ENCODE measurements at regions not wholly inside any gene's neighbourhood (a gene's known extent, or its start where the extent isn't known, plus 50 kb on each side); places are given as distances from the start of the nearest gene placed in this dataset.

DNA sequence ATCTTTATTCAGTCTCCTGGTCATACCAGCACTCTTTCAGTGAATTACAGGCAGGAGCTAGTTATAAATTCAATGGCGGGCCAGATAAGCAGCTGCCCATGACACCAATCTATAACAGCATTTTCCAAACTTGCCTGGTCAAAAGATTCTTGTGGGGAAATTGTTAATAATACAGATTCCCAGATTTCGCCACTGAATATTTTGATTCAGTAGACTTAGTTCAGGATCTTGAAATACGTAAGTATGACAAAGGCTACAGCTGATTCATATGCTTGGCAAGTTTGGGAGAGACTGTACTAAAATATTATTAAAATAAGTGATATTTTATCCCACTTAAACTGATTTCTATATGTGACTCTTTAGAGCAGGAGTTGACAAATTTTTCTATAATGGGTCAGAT is 119.3 kb downstream of the TMCO5A start:
- peak; percentile 67 for DNase-seq (ENCODE audit: low read depth)
- TF ChIP-seq, protein P1, sequence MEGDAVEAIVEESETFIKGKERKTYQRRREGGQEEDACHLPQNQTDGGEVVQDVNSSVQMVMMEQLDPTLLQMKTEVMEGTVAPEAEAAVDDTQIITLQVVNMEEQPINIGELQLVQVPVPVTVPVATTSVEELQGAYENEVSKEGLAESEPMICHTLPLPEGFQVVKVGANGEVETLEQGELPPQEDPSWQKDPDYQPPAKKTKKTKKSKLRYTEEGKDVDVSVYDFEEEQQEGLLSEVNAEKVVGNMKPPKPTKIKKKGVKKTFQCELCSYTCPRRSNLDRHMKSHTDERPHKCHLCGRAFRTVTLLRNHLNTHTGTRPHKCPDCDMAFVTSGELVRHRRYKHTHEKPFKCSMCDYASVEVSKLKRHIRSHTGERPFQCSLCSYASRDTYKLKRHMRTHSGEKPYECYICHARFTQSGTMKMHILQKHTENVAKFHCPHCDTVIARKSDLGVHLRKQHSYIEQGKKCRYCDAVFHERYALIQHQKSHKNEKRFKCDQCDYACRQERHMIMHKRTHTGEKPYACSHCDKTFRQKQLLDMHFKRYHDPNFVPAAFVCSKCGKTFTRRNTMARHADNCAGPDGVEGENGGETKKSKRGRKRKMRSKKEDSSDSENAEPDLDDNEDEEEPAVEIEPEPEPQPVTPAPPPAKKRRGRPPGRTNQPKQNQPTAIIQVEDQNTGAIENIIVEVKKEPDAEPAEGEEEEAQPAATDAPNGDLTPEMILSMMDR (conservative IDR thresholded peaks at IDR 0.05; ENCODE audit: control insufficient read depth, insufficient read depth, low read depth, low read length): no peak
- H3K4me3 ChIP-seq (ENCODE audit: control insufficient read depth, low read depth, low read length): no peak overlapping the region

DNA sequence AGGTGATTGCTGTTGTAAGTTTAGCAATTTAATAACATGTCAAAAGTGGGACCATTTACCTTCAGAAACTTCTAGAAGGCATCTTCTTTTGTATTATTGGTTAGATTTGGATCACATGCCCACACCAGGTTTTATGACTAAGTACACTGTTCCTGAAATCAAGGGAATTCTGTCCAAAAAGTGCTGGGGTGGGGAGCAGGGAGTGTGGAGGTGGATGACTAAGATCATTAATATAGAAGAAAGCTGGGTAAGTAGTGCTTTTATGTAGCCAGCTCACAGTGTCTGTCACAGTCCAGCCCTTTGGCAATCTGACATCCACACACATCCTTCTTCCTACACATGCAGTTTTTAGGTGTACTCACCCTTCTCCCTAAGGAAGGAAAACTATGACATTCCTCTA is 120.0 kb downstream of the TMCO5A start:
- H3K4me3 ChIP-seq (ENCODE audit: control insufficient read depth, low read depth, low read length): no peak overlapping the region
- TF ChIP-seq, protein P1 (conservative IDR thresholded peaks at IDR 0.05; ENCODE audit: control insufficient read depth, insufficient read depth, low read depth, low read length): no peak
- peak; percentile 95 for DNase-seq (ENCODE audit: low read depth)

DNA sequence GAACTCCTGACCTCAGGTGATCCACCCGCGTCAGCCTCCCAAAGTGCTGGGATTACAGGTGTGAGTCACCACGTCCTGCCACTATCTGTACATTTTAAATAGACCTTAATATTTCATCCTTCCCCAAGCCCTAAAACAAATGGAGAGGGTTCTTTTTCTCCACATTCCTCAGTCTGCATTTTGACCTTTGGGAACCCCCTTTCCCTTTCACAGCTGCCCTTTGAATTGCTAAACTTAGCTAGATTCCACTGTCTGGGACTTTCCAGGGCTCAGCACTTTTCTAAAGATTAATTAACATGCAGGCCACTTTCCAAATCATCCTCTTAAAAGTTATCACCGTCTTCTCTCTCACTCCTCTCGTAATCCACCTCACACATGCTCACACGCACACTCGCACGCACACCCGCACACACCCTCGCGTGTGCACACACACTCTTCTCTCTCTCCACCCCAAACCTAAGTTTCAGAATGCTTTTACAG is 124.2 kb downstream of the TMCO5A start:
- DNase-seq (ENCODE audit: low read depth): no peak
- H3K4me3 ChIP-seq (ENCODE audit: control insufficient read depth, low read depth, low read length): no peak overlapping the region
- TF ChIP-seq, protein P1 (conservative IDR thresholded peaks at IDR 0.05; ENCODE audit: control insufficient read depth, insufficient read depth, low read depth, low read length): no peak

- no peak overlapping the region for H3K4me3 ChIP-seq (ENCODE audit: control insufficient read depth, low read depth, low read length)
- peak; percentile 74 for DNase-seq (ENCODE audit: low read depth)
- TF ChIP-seq, protein P1 (conservative IDR thresholded peaks at IDR 0.05; ENCODE audit: control insufficient read depth, insufficient read depth, low read depth, low read length): no peak
These were observed 125.2 kb downstream of the TMCO5A start for GRCh38 chr15:38059665-38060064.

DNA sequence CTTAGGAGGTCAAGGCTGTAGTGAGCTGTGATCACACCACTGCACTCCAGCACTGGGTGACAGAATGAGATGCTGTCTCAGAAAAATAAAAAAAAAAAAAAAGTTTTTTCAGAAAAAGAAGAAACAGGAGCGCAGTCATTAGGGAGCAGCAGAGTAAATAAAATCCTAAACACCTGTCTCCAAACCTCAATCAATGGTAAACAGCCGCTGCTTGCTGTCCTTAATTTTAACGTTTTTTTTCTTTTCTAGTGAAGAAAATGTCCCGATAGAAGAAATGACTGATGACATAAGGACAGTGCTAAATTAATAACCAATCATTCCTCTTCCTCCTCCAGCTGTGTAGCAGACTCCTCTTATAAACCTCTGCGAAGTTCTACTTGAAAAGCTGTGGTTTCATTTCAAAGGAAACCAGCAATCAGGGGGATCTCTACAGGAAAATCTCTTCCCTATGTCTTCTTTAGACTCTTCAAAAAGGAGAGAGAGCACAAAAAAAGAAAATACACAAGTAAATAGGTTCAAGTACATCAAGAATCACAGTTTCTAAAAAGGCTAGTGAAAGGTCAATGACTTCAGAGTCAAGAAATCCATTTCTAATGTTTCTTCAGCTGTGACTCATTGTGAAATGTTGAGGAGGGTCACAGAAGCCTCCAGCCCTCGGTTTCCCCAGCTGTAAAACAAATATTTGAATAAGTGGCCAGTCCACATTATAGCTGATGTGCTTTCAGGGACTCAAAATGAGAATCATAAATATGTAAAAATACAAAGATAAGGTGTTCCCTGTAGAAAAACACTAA is 127.6 kb downstream of the TMCO5A start:
- H3K4me3 ChIP-seq (ENCODE audit: control insufficient read depth, low read depth, low read length): no peak overlapping the region
- TF ChIP-seq, protein P1 (conservative IDR thresholded peaks at IDR 0.05; ENCODE audit: control insufficient read depth, insufficient read depth, low read depth, low read length): no peak
- DNase-seq (ENCODE audit: low read depth): no peak

DNA sequence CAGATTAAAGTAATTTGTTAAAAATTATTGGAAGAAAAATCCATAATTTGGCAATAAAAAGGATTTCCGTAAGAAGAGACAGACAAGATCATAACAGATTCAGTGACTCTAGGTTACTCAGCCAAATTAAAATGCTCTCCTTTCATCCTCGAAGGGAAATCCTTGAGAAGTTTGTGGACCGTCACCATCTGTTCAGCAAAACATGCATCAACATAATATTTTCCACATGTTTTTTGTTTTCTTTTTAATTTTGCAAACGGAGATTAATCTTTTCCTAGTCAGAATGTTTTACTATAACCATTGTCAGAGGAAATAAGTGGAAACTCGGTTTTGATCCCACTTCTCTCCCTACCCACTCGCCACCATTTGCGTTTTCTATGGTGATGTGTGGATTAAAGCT is 128.3 kb downstream of the TMCO5A start:
- no peak overlapping the region for H3K4me3 ChIP-seq (ENCODE audit: control insufficient read depth, low read depth, low read length)
- TF ChIP-seq, protein P1 (conservative IDR thresholded peaks at IDR 0.05; ENCODE audit: control insufficient read depth, insufficient read depth, low read depth, low read length): no peak
- peak; percentile 82 for DNase-seq (ENCODE audit: low read depth)
